ENCODE measurements at regions not wholly inside any gene's neighbourhood (a gene's known extent, or its start where the extent isn't known, plus 50 kb on each side); places are given as distances from the start of the nearest gene placed in this dataset.
"Not testable (repeated sequence)": the region's sequence is repeated elsewhere in the genome, so short reads cannot be mapped to it uniquely, and the experiment has no call there.

DNA sequence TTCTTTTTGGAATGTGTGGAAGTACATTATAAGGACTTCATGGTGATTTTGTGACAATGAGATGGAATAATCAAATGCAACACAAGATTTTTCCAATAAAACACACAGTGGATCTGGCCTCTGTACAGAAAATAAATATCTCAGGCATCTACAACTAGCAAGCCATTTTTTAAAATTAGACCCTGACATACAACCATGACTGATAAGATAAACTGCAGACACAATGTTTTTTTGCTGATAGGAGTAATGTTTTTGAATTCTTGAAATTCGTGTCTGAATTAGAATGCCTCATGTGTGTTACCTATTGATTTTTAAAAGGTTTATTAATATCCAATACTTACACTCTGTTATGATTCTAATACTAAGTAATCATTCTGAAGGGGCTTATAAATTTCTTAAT is 328.1 kb downstream of the HGF start:
- H3K4me3 ChIP-seq (ENCODE audit: control extremely low read depth in 1 of 5, extremely low read depth in 1 of 5, insufficient read depth in 1 of 5, low read depth in 2 of 5, low read length in 4 of 5), result no peak overlapping the region
- WGBS (ENCODE audit: insufficient coverage), result no CpG with 5 or more reads among the region's 1 CpG
- no peak for ATAC-seq (ENCODE audit: low read depth)

DNA sequence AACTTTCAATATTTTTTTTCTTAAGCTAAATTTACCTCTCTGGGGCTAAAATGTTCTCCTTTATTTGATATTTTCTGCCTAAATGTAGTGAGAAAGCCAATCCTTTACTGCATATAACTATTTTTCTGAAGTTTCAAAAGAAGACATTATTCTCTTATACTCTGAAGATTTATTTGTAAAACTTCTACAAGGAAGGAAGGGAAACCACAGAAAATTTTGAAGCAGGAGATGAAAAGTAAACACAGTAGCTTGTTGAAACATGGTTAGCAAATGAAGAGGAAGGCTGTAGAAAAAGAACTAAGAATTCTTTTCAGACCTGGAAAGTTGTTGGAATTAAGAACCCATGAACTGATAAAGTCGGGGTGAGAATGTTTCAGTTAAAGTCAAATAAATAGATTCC is 330.3 kb downstream of the HGF start:
- Mint-ChIP-seq H3K9me3 (ENCODE audit: insufficient read depth) (no peaks in the 10 kb centered on the region), H3K4me1 (no peaks in the 10 kb centered on the region), H3K27me3 (no peaks in the 10 kb centered on the region), H3K4me3 (no peak overlapping the region), H3K27ac (no peak overlapping the region)
- Histone ChIP-seq H3K4me3 (ENCODE audit: control extremely low read depth in 1 of 5, extremely low read depth in 1 of 5, insufficient read depth in 1 of 5, low read depth in 2 of 5, low read length in 4 of 5) (no peak overlapping the region), H3K9ac (ENCODE audit: low read length) (no peak overlapping the region), H4K20me1 (ENCODE audit: control insufficient read depth, insufficient read depth, low read length, poor library complexity, severe bottlenecking) (no peaks in the 10 kb centered on the region), H3K27ac (ENCODE audit: low read length in 2 of 2) (no peak overlapping the region), H3K9me3 (ENCODE audit: control extremely low read depth in 1 of 3, control insufficient read depth in 2 of 3, insufficient read depth in 1 of 3, low read length in 2 of 3) (no peaks in the 10 kb centered on the region), H3K36me3 (replicated peaks in 1 of 2; ENCODE audit: control extremely low read depth in 1 of 2, control insufficient read depth in 1 of 2, extremely low read depth in 1 of 2, insufficient read depth in 2 of 2, low read length in 1 of 2) (no peaks in the 10 kb centered on the region), H3K27me3 (replicated peaks in 1 of 4; ENCODE audit: control extremely low read depth in 1 of 4, control insufficient read depth in 3 of 4, insufficient read depth in 4 of 4, low read length in 3 of 4) (no peaks in the 10 kb centered on the region), H3K4me1 (ENCODE audit: control insufficient read depth in 2 of 2, insufficient read depth in 2 of 2, low read length in 2 of 2) (no peaks in the 10 kb centered on the region), H2AFZ (ENCODE audit: insufficient read depth, low read depth, low read length, poor library complexity, severe bottlenecking) (no peak overlapping the region), H3K4me2 (replicated peaks; ENCODE audit: low read depth, low read length, poor library complexity, severe bottlenecking) (no peak overlapping the region), H3K79me2 (ENCODE audit: control insufficient read depth, insufficient read depth, low read length) (no peaks in the 10 kb centered on the region)
- DNase-seq (no peak), ATAC-seq (ENCODE audit: low read depth) (no peak)
- WGBS (ENCODE audit: insufficient coverage), result no CpG with 5 or more reads among the region's 1 CpG
- intact Hi-C loops (cut with micrococcal nuclease), result no loop called here
- no peak for TF ChIP-seq EZH2 (IDR thresholded peaks at IDR 0.05; ENCODE audit: borderline replicate concordance, insufficient read depth, low read depth, low read length, poor library complexity, severe bottlenecking)
- TF ChIP-seq, protein P1, sequence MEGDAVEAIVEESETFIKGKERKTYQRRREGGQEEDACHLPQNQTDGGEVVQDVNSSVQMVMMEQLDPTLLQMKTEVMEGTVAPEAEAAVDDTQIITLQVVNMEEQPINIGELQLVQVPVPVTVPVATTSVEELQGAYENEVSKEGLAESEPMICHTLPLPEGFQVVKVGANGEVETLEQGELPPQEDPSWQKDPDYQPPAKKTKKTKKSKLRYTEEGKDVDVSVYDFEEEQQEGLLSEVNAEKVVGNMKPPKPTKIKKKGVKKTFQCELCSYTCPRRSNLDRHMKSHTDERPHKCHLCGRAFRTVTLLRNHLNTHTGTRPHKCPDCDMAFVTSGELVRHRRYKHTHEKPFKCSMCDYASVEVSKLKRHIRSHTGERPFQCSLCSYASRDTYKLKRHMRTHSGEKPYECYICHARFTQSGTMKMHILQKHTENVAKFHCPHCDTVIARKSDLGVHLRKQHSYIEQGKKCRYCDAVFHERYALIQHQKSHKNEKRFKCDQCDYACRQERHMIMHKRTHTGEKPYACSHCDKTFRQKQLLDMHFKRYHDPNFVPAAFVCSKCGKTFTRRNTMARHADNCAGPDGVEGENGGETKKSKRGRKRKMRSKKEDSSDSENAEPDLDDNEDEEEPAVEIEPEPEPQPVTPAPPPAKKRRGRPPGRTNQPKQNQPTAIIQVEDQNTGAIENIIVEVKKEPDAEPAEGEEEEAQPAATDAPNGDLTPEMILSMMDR (IDR thresholded peaks at IDR 0.05), result no peak
- POLR2A ChIA-PET, result no interaction called here
- CTCF ChIA-PET, result no interaction called here

More for the DNA sequence above, 328.1 kb downstream of the HGF start:
- H3K27me3 ChIP-seq (replicated peaks in 1 of 4; ENCODE audit: control extremely low read depth in 1 of 4, control insufficient read depth in 3 of 4, insufficient read depth in 4 of 4, low read length in 3 of 4), result no peaks in the 10 kb centered on the region
- no peak overlapping the region for H3K27ac Mint-ChIP-seq
- no peaks in the 10 kb centered on the region for H3K9me3 ChIP-seq (ENCODE audit: control extremely low read depth in 1 of 3, control insufficient read depth in 2 of 3, insufficient read depth in 1 of 3, low read length in 2 of 3)
- no peaks in the 10 kb centered on the region for H3K4me1 Mint-ChIP-seq
- no peaks in the 10 kb centered on the region for H3K36me3 ChIP-seq (replicated peaks in 1 of 2; ENCODE audit: control extremely low read depth in 1 of 2, control insufficient read depth in 1 of 2, extremely low read depth in 1 of 2, insufficient read depth in 2 of 2, low read length in 1 of 2)
- TF ChIP-seq, protein P1 (IDR thresholded peaks at IDR 0.05), result no peak
- TF ChIP-seq EZH2 (IDR thresholded peaks at IDR 0.05; ENCODE audit: borderline replicate concordance, insufficient read depth, low read depth, low read length, poor library complexity, severe bottlenecking), result no peak
- H4K20me1 ChIP-seq (ENCODE audit: control insufficient read depth, insufficient read depth, low read length, poor library complexity, severe bottlenecking), result no peaks in the 10 kb centered on the region
- H2AFZ ChIP-seq (ENCODE audit: insufficient read depth, low read depth, low read length, poor library complexity, severe bottlenecking), result no peak overlapping the region
- H3K27ac ChIP-seq (ENCODE audit: low read length in 2 of 2), result no peak overlapping the region
- ChIA-PET POLR2A (no interaction called here), CTCF (no interaction called here)
- no peaks in the 10 kb centered on the region for H3K79me2 ChIP-seq (ENCODE audit: control insufficient read depth, insufficient read depth, low read length)
- H3K4me1 ChIP-seq (ENCODE audit: control insufficient read depth in 2 of 2, insufficient read depth in 2 of 2, low read length in 2 of 2), result no peaks in the 10 kb centered on the region
- no peaks in the 10 kb centered on the region for H3K9me3 Mint-ChIP-seq (ENCODE audit: insufficient read depth)
- H3K27me3 Mint-ChIP-seq, result no peaks in the 10 kb centered on the region
- H3K9ac ChIP-seq (ENCODE audit: low read length), result no peak overlapping the region
- DNase-seq, result no peak
- H3K4me3 Mint-ChIP-seq, result no peak overlapping the region
- intact Hi-C loops (cut with micrococcal nuclease), result no loop called here
- H3K4me2 ChIP-seq (replicated peaks; ENCODE audit: low read depth, low read length, poor library complexity, severe bottlenecking), result no peak overlapping the region

DNA sequence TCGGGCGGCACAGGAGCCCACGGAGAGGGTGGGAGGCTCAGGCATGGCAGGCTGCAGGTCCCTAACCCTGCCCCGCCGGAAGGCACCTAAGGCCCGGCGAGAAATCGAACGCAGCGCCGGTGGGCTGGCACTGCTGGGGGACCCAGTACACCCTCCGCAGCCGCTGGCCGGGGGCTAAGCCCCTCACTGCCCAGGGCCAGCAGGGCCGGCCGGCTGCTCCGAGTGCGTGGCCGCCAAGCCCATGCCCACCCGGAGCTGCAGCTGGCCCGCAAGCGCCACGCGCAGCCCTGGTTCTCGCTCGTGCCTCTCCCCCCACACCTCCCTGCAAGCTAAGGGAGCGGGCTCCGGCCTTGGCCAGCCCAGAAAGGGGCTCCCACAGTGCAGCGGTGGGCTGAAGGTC is 332.7 kb downstream of the HGF start:
- POLR2A ChIA-PET; H3K4me3 Mint-ChIP-seq; H3K36me3 ChIP-seq (replicated peaks in 1 of 2; ENCODE audit: control extremely low read depth in 1 of 2, control insufficient read depth in 1 of 2, extremely low read depth in 1 of 2, insufficient read depth in 2 of 2, low read length in 1 of 2); H3K27ac Mint-ChIP-seq; H3K27me3 Mint-ChIP-seq; H3K4me1 Mint-ChIP-seq; ATAC-seq (ENCODE audit: low read depth); H2AFZ ChIP-seq (ENCODE audit: insufficient read depth, low read depth, low read length, poor library complexity, severe bottlenecking); H3K4me1 ChIP-seq (ENCODE audit: control insufficient read depth in 2 of 2, insufficient read depth in 2 of 2, low read length in 2 of 2); intact Hi-C loops (cut with micrococcal nuclease); H3K9me3 Mint-ChIP-seq (ENCODE audit: insufficient read depth); H3K79me2 ChIP-seq (ENCODE audit: control insufficient read depth, insufficient read depth, low read length); H3K27ac ChIP-seq (ENCODE audit: low read length in 2 of 2); H3K27me3 ChIP-seq (replicated peaks in 1 of 4; ENCODE audit: control extremely low read depth in 1 of 4, control insufficient read depth in 3 of 4, insufficient read depth in 4 of 4, low read length in 3 of 4); H3K9me3 ChIP-seq (ENCODE audit: control extremely low read depth in 1 of 3, control insufficient read depth in 2 of 3, insufficient read depth in 1 of 3, low read length in 2 of 3); DNase-seq; H3K4me2 ChIP-seq (replicated peaks; ENCODE audit: low read depth, low read length, poor library complexity, severe bottlenecking); H3K9ac ChIP-seq (ENCODE audit: low read length); H3K4me3 ChIP-seq (ENCODE audit: control extremely low read depth in 1 of 5, extremely low read depth in 1 of 5, insufficient read depth in 1 of 5, low read depth in 2 of 5, low read length in 4 of 5); H4K20me1 ChIP-seq (ENCODE audit: control insufficient read depth, insufficient read depth, low read length, poor library complexity, severe bottlenecking); CTCF ChIA-PET: not testable (repeated sequence)
- 94% methylated on average over 29 of the region's 29 CpGs for WGBS (ENCODE audit: insufficient coverage)

Data from B cell (primary cell).